SIG-M5 (cell line): ENCODE measurements at regions not wholly inside any gene's neighbourhood (a gene's known extent, or its start where the extent isn't known, plus 50 kb on each side); places are given as distances from the start of the nearest gene placed in this dataset.

Experiments
- DNase-seq: peaks from one replicate; lab custom pipeline; 2025; lab: John Stamatoyannopoulos, UW

- no peak for DNase-seq
These were observed 161.1 kb upstream of the PKDCC start for GRCh38 chr2:41886757-41887156.

GRCh38 chr2:41890341-41890740 lies 157.5 kb upstream of the PKDCC start:
- no peak for DNase-seq

GRCh38 chr2:41892476-41892875 lies 155.3 kb upstream of the PKDCC start:
- DNase-seq, result no peak

GRCh38 chr2:41894563-41895333 lies 153.1 kb upstream of the PKDCC start:
- DNase-seq, result no peak

- DNase-seq, result no peak
These were observed 152.5 kb upstream of the PKDCC start for GRCh38 chr2:41895334-41895664.

- no peak for DNase-seq
These were observed 151.5 kb upstream of the PKDCC start for GRCh38 chr2:41896186-41896846.

- DNase-seq, result no peak
These were observed 148.6 kb upstream of the PKDCC start for GRCh38 chr2:41899189-41899588.

GRCh38 chr2:41900101-41900577 lies 147.7 kb upstream of the PKDCC start:
- no peak for DNase-seq

GRCh38 chr2:41902897-41903296 lies 144.9 kb upstream of the PKDCC start:
- DNase-seq, result no peak

- DNase-seq, result no peak
These were observed 144.2 kb upstream of the PKDCC start for GRCh38 chr2:41903474-41904135.

GRCh38 chr2:41904459-41904858 lies 143.4 kb upstream of the PKDCC start:
- DNase-seq, result no peak

- no peak for DNase-seq
These were observed 142.1 kb upstream of the PKDCC start for GRCh38 chr2:41905597-41906337.

GRCh38 chr2:41906338-41906725 lies 141.5 kb upstream of the PKDCC start:
- no peak for DNase-seq

- DNase-seq, result no peak
These were observed 140.7 kb upstream of the PKDCC start for GRCh38 chr2:41907141-41907540.

- DNase-seq, result no peak
These were observed 140.0 kb upstream of the PKDCC start for GRCh38 chr2:41907771-41908207.

GRCh38 chr2:41908349-41908748 lies 139.5 kb upstream of the PKDCC start:
- no peak for DNase-seq

- DNase-seq, result no peak
These were observed 138.2 kb upstream of the PKDCC start for GRCh38 chr2:41909584-41909983.

GRCh38 chr2:41910126-41910525 lies 137.7 kb upstream of the PKDCC start:
- no peak for DNase-seq

GRCh38 chr2:41911033-41911432 lies 136.8 kb upstream of the PKDCC start:
- no peak for DNase-seq

GRCh38 chr2:41912337-41912736 lies 135.5 kb upstream of the PKDCC start:
- DNase-seq, result no peak

GRCh38 chr2:41912776-41913175 lies 135.0 kb upstream of the PKDCC start:
- DNase-seq, result no peak

- no peak for DNase-seq
These were observed 134.5 kb upstream of the PKDCC start for GRCh38 chr2:41913311-41913710.
